ENCODE measurements at regions not wholly inside any gene's neighbourhood (a gene's known extent, or its start where the extent isn't known, plus 50 kb on each side); places are given as distances from the start of the nearest gene placed in this dataset.

DNA sequence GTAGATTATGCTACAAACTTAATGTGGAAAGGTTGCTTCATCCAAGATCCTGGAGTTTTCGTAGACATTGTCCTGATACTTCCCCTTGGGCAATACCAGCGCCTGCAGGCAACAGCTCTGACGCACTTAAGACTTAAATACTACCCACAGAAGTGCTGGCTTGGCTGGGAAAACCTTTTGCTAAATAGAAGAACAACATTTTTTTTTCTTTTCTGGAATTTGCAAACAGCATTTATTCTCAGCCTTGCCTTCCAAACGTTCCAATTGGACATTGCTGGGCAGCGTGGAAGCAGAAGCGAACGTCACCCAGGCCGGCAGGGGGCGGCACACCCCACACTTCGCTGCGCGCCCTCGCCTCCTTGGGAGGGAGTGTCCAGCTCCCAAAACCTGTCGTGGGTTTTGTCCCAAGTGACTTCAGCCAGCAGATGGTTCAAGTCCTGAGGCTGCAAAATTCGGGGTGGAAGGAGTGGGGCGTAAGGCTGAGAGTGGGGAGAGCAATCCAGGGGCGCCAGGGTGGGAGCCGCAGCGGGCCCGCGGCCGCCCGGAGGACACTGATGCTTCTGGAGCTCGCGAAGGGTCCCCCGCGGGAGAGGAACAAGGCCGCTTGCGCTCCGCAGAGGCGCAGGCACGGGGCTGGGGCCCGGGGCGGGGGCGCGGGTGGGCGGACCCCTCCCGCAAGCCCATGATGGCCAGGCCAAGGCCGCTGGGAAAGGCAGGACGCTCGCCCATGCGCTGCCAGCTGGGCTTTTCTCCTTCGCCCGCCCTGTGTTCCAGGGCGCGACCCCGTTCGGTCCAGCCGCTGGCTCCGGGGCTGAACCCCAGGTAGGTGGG lies 60.8 kb upstream of the MAP3K4 start:
- TF ChIP-seq, protein P1, sequence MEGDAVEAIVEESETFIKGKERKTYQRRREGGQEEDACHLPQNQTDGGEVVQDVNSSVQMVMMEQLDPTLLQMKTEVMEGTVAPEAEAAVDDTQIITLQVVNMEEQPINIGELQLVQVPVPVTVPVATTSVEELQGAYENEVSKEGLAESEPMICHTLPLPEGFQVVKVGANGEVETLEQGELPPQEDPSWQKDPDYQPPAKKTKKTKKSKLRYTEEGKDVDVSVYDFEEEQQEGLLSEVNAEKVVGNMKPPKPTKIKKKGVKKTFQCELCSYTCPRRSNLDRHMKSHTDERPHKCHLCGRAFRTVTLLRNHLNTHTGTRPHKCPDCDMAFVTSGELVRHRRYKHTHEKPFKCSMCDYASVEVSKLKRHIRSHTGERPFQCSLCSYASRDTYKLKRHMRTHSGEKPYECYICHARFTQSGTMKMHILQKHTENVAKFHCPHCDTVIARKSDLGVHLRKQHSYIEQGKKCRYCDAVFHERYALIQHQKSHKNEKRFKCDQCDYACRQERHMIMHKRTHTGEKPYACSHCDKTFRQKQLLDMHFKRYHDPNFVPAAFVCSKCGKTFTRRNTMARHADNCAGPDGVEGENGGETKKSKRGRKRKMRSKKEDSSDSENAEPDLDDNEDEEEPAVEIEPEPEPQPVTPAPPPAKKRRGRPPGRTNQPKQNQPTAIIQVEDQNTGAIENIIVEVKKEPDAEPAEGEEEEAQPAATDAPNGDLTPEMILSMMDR (IDR thresholded peaks at IDR 0.05; ENCODE audit: poor library complexity, severe bottlenecking), result peak; percentile 97
- TF ChIP-seq, protein P2, sequence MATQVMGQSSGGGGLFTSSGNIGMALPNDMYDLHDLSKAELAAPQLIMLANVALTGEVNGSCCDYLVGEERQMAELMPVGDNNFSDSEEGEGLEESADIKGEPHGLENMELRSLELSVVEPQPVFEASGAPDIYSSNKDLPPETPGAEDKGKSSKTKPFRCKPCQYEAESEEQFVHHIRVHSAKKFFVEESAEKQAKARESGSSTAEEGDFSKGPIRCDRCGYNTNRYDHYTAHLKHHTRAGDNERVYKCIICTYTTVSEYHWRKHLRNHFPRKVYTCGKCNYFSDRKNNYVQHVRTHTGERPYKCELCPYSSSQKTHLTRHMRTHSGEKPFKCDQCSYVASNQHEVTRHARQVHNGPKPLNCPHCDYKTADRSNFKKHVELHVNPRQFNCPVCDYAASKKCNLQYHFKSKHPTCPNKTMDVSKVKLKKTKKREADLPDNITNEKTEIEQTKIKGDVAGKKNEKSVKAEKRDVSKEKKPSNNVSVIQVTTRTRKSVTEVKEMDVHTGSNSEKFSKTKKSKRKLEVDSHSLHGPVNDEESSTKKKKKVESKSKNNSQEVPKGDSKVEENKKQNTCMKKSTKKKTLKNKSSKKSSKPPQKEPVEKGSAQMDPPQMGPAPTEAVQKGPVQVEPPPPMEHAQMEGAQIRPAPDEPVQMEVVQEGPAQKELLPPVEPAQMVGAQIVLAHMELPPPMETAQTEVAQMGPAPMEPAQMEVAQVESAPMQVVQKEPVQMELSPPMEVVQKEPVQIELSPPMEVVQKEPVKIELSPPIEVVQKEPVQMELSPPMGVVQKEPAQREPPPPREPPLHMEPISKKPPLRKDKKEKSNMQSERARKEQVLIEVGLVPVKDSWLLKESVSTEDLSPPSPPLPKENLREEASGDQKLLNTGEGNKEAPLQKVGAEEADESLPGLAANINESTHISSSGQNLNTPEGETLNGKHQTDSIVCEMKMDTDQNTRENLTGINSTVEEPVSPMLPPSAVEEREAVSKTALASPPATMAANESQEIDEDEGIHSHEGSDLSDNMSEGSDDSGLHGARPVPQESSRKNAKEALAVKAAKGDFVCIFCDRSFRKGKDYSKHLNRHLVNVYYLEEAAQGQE (IDR thresholded peaks at IDR 0.05; ENCODE audit: borderline replicate concordance), result no peak
- TF ChIP-seq POLR2AphosphoS5 (IDR thresholded peaks at IDR 0.05) (no peak), TAF1 (IDR thresholded peaks at IDR 0.05; ENCODE audit: low read depth) (no peak), RAD21 (conservative IDR thresholded peaks at IDR 0.05) (peak; percentile 95)

All from neural cell (in vitro differentiated cells).